IPS-NIHi7 (cell line): ENCODE measurements at regions not wholly inside any gene's neighbourhood (a gene's known extent, or its start where the extent isn't known, plus 50 kb on each side); places are given as distances from the start of the nearest gene placed in this dataset.
"Not testable (repeated sequence)": the region's sequence is repeated elsewhere in the genome, so short reads cannot be mapped to it uniquely, and the experiment has no call there.

ENCODE experiments used
- DNase-seq: peaks from one replicate; pipeline ENCODE4 v3.0.0; 2012; ENCODE audit warnings: mixed read lengths; ENCODE audit errors: extremely low spot score

DNA sequence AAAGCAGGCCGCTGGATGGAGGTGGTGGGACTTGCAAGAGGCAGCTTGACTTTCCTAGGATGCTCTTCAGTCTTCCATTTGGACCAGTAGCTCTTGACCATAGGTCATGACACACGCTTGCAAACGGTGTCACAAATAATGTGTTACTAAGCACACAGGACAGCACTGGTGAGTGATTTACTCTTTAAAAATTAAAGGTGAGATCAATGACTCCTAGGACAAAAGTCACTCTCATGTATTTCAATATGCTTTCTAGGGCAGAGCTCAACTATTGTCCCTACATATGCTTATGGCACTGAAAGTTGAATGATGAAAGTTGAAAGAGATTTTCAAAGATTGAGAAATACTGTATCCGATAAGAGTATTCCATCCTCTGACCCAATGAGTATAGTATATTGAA, 496.7 kb downstream of the EBF1 start:
- DNase-seq, result no peak

DNA sequence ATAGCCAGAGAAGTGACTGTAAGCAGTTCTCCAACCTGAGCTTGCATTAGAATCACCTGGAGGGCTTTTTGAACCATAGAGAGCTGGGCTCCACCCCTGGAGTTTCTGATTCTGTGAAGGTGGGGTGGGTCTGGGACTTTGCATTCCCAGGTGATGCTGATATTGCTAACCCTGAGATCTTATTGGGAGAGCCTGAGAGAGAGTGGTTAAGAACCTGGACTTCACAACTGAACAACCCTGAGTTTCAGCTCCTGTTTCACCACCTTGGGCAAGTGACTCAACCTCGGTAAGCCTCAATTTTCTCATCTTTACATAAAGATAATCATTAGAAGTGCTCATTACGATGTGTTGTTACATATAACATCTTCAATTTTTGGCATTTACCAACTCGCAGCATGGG, 498.6 kb downstream of the EBF1 start:
- DNase-seq, result no peak

DNA sequence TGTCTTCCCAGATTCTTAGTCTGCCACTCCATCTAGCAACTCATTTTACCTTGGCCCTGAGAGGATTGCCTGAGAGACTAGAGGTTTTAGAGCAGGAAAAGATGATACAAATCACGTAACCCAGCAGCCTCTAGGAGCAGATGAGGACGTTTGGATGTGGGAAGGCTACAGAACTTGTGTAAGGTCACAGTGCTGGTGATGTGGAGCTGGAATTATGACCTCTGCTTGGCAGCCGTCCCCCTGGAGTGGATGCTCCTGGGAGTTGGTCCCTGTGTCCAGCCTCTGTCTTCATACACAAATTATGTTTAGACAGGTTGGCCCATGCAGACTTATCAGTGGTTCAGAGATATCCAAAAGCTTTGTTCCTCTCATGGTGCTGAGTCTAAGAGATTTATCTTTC, 499.0 kb downstream of the EBF1 start:
- DNase-seq, result no peak

DNA sequence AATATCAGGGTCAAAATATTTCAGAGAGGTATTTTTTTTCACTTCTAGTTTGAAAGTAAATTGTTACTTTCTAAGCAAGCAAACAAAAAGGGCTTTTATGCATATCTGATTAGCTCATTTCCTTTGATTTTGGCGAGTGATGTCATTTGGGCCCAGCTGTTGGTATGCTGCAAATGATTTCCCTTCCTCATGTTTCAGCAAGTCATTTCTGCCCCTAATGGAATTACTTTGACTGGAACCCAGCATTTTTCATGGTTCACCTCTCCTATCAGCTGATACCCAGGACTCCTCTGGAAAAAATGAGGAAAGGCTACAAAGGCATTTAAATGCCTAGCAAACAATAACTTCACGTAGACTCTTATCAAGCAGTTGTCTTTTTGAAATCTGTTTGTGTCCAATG, 500.6 kb downstream of the EBF1 start:
- DNase-seq, result no peak

DNA sequence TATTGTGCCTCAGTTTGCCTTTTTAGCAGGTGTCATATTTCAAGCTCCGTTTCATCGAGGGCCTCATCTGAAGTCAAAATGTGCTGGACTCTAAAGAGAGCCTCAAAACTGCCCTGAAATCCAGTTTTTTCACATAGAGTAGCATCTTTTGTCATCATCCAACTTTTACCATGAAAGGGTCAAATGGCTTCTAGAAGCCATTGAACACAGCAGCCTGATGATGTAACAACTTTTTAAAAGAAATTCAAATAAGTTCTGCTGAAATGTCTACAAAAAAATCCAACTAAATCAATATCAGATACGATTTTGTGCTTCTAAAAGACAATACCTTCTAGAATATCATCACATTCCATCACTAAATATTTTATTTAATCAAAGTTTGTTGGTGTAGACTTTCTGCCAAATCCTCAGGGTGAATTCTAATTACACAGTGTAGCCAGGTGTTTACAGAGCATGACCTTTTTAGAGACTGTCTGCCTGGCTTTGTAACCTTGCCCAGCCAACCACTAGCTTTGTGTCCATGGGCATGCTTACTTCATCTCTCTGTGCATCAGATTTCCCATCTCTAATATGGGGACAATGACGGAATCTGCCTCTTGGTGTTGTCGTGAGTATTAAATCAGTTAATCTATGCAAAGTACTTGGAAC, 505.0 kb downstream of the EBF1 start:
- DNase-seq, result no peak

DNA sequence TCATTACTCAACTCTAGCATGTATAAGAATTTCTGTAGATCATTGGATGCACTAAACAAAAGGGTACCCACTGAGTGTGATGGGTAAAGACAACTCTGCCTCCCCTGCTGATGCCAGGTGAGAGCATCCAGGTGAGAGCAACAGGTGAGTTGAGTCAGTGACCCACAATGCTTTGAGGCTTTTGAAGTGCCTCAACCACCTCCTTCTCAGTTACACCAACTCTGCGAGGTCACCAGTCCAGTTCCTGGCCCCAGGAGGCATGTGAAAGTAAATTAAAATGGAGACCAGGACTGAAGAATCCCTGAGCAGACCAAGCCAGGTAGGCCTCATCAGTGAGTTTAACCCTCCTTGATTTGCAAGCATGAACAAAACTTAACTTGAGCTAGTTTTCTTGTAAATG, 505.8 kb downstream of the EBF1 start:
- no peak for DNase-seq

DNA sequence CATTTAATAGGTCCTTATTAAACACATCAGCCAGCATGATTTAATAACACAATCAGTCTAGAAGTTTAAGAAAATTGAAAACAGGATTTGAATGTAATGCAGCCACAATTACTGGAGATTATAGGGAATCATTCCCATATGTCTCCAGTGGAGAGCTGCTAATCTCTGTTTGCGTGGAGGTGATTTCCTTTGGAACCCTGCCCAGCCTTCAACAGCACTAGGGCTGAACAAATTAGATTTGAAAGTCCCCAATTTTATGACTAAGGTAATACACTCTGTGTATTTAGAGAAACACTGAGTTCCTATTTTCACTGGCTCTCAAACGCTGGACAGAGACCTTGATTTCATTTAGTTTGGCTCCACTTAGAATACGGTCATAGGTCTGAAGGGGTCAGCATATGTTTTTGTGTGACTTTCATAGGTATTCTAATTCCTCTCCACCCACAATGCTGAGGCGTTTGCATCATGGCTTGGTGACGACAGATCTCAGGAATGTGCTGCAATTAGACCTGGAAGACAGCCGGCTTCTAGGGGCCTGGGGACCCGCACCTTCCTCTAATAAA, 508.3 kb downstream of the EBF1 start:
- DNase-seq, result peak; percentile 67

DNA sequence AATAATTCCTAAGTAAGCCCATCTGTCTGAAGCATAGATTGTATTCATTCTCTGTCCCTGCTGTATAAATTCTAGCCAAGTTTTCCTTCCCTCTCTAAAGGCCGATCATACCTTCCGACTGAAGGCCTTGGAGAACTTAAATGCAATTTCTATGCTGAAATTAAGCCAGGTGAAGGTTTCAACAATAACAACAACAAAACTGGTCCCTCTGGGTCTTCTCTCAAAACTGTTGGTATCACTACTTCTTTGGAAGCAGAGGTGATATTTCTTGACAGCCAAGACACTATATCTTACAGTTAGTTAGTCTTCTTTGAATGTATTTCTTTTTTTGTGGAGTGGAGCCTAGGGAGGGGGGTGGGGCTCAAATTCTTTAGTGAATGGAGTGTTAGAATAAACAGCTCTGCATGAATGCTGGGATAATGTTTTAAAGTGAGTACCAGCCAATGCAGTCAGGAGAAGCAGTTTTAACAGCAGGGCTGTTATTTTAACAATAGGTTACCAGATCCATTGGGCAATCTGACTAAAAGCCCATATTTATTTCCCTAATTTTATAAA, 508.9 kb downstream of the EBF1 start:
- DNase-seq, result no peak

DNA sequence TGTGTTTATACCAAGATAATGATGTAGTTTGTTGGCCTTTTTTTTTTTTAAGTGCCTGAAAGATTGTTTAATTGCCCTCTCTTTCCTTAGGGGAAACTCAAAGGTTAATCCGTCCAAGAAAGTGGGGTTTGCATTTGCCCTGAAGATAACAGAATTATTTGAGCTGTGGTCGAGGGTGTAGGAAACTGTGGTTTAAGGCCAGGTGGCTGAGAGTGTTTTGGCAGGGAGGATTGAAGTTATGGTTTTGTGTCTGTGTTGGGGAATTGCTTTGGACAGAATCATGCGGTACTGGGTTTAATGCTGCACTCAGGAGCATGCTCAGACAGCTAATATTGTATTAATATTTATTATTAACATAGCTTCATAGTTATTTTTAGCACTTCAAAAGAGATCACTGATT, 509.8 kb downstream of the EBF1 start:
- DNase-seq, result no peak

DNA sequence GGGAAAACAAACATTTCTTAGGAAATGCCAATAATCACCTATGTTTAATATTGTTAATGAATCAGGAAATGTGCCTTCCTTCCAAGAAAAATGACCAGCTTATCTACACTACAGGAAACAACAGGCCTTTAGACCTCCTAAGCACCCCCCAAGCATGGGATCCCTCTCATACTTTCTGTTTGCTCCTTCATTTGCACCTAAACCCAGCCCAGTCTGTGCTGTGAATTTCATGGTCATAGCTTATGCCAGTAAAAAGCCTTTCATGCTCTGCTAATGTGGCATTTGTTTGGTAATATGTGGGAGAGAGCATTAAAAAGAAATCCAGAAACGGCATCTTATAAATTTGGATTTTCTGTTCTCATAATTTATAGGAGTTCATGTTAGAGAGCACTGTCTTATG, 511.1 kb downstream of the EBF1 start:
- no peak for DNase-seq

DNA sequence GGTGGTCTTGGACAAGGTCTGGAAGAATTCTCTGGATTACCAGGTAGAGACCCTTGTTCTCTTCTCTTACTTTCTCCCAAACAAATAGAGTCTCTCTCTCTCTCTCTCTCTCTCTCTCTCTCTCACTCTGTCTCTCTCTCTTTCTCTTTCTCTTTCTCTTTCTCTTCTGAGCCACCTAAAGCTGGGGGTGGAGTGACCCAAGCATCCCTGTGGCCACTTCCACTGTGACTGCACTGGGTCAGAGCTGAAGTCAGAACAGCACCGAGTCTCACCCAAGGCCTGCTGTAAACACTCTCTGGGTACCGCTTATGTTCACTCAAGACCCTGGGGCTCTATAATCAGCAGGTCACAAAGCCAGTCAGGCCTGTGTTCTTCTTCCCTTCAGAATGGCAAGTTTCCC, 513.7 kb downstream of the EBF1 start:
- no peak for DNase-seq

DNA sequence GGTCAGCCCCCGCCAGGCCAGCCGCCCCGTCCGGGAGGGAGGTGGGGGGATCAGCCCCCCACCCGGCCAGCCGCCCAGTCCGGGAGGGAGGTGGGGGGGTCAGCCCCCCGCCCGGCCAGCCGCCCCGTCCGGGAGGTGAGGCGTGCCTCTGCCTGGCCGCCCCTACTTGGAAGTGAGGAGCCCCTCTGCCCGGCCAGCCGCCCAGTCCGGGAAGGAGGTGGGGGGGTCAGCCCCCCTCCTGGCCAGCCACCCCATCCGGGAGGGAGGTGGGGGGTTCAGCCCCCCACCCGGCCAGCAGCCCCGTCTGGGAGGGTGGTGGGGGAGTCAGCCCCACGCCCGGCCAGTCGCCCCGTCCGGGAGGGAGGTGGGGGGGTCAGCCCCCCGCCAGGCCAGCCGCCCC, 517.0 kb downstream of the EBF1 start:
- not testable (repeated sequence) for DNase-seq

DNA sequence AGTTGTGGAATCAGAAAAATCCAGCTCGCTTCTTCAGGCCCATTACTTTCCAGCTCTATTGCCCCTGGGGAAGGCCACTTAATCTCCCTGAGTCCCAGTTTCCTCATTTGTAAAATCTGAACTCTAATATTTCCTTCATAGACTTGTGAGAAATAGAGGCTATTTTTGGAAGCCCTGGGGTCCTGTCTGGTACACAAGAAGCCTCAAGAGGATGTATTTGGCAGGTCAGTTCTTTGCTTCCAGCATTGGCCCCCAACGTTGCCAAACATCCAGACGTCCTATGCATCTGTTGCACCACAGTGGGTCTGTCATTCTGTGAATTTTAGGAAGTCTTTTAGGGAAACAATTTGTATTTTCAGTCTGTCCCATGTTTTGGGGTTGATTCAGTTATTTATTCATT, 525.9 kb downstream of the EBF1 start:
- DNase-seq, result no peak

DNA sequence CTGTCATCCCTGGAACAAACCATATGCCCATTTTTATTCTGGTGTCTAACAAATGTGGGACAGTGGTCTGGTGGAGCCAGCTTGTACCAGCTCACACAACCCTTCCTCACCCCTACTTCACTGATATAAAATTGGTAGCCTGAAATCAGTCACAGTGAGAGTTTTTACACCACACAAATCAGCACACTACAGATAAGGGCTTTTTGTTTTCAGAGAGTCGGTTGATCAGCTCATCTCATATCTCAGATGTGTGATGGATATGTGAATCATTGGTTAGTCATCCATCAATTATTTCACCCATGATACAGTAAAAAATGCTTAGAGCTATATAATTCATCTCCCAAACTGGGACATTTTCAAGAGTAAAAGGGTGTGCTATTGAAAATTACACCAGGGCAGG, 529.2 kb downstream of the EBF1 start:
- no peak for DNase-seq

DNA sequence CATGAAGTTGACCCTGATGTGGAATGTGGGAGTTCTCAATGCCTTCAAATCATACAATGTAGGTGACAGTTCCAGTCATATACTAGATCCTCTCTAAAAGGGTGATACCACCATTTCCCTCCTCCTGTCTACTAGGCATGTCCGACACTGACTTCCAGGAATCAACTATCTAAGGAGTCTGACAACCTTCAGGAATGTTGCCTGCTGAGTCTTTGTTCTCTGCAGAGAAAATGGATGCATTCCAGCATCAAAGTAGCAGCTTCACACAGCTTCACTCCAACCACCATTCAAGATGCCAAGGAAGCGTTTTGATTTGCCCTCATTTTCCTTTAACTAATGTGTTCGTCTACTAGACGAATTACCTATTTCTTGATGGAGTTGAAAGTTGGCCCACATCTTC, 530.2 kb downstream of the EBF1 start:
- DNase-seq, result peak; percentile 57

DNA sequence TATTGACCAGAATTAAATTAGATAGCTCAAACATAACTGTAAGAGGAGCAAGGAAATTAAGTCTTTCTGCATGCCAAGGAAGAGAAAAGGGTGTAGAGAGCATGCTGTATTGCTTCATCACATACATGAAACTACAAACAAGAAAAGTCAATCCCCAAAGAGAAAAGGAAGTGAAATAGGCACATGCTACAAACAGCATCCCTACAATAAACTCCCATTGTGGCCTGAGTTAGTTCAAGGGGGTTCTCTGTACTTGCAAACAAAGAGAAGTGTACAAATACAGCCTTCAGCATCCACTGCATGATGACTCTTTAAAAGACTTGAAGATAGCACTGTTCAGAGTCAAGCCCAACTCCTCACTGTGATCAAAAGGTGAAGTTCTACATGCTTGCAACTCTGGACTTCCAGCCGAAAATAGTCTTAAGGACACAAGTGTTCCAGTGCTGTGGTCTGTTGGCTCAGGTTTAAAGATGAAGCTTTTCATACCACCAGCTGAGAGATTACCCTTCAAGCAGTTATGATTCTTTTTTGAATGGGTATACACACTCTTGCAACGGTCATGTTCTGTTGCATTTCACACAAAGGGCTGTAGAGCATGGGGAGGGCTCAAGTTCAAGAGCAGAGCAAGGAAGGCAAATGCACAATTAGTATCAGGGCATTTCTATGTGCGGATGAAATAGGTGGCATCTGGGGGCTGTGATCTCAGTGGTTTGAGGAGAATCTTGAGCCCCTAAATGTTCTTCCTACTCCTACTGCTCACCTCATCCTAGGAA, 534.5 kb downstream of the EBF1 start:
- DNase-seq, result no peak

DNA sequence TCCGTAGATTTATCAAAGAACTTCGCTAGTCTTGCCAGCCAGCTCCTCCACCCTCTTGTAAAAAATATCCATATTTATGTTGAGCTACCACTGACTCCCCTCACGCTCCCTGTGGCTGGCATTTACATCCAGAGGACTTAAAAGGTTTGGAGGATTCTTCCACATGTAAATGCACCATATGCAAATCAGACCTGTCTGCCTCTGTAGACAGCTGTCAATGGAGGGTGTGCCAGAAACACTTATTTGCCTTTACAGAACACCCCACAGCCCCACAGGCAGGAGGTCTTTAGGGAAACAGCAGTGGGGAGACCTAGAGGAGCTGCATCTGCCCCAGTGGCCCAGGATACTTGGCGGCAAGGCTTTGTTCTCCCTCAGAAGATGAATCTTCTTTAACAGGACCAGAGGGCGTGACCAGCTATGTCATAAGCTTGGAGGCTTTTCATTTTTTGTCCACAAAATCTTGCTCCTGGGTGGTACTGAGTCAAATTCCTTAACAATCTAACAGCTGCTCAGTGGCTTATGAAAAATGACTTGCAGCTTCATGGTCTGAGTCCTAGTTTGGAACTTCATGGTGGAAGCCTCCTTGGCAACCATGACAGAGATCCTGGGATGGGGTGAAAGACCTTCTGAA, 535.8 kb downstream of the EBF1 start:
- no peak for DNase-seq

DNA sequence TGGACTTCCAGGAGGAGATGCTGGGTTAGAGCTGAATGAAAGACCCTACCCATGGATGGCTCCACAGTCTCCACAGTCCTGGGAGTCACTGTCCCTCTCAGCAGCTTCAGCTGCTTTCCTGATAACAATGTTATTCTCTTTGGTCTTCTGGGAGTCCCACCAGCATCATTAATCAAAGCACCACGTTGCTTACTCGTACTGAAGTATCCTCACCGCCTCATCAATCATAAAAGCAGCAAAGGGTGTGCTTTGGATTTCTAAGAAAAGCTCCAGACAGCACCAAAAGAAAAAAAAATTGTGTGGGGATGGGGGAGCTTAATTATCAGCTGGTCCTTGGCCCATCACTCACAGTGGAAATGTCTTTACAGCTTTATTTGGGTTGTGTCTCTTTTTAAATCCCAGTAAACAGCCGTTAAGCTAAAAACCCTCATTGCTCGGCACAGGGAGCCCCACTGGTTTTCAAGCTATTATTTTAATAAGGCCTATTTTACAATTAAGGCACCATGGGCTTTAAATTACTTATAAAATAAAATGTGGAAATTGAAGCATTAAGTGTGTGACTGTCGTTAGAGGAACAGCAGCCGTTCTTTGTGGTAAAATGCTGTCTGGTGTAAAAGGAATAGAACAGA, 538.0 kb downstream of the EBF1 start:
- no peak for DNase-seq

DNA sequence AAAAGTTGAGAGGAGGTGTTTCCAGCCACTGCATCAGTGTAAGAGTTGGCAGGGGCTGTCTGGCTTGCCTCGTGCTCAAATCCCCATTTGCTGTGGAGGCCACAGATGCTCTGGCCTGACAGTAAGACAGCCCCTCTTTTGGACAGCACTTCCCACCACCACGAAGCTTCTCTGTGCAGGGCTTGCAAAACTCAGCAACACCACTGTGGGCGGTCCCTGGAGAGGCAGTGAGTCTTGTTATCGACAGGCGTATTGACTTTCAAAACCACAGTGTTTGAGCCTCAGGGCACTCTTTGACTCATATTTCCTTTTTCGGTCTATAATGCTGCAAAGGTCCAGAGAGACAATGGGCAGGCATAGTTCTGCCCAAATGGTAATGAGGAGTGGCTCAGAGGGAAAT, 539.5 kb downstream of the EBF1 start:
- DNase-seq, result no peak

DNA sequence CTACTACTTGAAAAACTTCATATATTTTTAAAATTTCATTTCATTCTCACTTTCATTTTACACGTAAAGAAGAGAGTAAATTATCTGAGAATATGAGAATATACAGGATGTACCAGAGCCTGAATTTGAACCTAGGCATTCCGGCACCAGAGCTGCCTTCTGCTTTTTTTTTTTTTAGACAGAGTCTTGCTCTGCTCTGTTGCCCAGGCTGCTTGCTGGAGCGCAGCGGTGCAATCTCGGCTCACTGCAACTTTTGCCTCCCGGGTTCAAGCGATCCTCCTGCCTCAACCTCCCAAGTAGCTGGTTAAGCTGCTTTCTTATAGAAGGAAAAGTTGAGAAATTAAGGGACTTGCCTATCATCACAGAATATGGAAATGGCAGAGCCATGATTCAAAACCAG, 540.1 kb downstream of the EBF1 start:
- no peak for DNase-seq

DNA sequence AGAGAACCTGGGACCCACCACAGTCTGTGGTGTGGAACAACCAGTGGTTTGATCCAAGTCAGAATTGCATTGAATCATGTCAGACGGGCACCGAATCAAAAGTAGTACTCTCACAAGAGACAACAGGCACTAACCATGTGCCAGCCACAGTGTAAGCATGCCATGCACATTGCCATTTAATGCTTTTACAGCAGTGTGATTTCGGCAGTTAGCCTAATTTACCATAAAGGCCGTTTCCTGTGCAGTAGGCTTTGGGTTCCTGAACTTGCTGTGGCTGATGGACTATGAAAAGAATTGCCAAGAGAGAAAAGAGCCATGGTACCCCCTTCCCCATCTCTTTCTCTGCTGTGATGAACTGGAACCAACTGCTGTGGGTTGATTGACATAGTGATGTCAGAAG, 540.6 kb downstream of the EBF1 start:
- DNase-seq, result no peak

DNA sequence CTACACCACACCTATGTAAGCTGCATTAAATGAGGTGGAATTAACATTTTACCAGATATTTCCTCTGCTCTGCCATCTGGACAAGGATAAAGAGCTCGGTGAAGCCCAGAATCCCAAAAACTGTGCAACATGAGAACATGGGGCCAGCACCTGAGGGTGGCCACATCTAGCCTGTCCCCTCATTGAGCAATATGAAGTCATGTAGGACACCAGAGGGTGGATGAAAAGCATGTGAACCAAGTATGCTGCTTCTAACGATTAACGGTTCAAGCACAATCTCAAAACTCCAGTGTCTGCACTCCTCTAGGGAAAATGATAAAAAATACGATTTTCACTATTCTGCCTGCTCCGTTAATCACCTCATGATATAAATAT, 545.8 kb downstream of the EBF1 start:
- DNase-seq, result no peak
